ENCODE measurements at regions not wholly inside any gene's neighbourhood (a gene's known extent, or its start where the extent isn't known, plus 50 kb on each side); places are given as distances from the start of the nearest gene placed in this dataset.

DNA sequence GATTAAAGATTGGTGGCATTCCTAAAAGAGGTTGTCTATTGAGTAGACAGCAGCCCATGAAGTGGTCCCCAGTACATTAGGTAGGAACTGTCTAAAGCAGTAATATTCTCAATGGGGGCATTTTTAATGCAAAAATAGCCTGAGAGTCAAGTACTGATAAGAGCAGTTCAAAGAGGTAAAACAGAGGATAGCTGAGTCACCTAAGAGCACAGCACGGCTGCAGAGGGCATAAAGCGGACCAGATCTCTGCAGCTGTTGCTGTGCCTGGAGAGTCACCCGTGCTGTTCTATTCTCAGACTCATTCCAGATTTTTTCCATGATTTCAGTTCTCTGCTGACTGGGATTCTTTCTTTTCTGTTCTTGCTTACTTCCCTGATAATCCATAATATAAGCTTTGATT is 313.2 kb downstream of the OLFM3 start:
- Histone ChIP-seq H3K4me1 (no peaks in the 10 kb centered on the region), H3K36me3 (no peaks in the 10 kb centered on the region), H3K9me3 (no peaks in the 10 kb centered on the region), H3K27ac (no peak overlapping the region), H3K4me3 (no peak overlapping the region), H3K27me3 (no peaks in the 10 kb centered on the region)
- no peak for DNase-seq (ENCODE audit: low spot score in 2 of 2)
- 62% methylated on average over 3 of the region's 3 CpGs for WGBS
- TF ChIP-seq POLR2AphosphoS5 (IDR thresholded peaks at IDR 0.05) = no peak
- TF ChIP-seq EP300 (IDR thresholded peaks at IDR 0.05) = no peak
- TF ChIP-seq, protein P1, sequence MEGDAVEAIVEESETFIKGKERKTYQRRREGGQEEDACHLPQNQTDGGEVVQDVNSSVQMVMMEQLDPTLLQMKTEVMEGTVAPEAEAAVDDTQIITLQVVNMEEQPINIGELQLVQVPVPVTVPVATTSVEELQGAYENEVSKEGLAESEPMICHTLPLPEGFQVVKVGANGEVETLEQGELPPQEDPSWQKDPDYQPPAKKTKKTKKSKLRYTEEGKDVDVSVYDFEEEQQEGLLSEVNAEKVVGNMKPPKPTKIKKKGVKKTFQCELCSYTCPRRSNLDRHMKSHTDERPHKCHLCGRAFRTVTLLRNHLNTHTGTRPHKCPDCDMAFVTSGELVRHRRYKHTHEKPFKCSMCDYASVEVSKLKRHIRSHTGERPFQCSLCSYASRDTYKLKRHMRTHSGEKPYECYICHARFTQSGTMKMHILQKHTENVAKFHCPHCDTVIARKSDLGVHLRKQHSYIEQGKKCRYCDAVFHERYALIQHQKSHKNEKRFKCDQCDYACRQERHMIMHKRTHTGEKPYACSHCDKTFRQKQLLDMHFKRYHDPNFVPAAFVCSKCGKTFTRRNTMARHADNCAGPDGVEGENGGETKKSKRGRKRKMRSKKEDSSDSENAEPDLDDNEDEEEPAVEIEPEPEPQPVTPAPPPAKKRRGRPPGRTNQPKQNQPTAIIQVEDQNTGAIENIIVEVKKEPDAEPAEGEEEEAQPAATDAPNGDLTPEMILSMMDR (IDR thresholded peaks at IDR 0.05) = no peak
- TF ChIP-seq POLR2A (IDR thresholded peaks at IDR 0.05) = no peak

DNA sequence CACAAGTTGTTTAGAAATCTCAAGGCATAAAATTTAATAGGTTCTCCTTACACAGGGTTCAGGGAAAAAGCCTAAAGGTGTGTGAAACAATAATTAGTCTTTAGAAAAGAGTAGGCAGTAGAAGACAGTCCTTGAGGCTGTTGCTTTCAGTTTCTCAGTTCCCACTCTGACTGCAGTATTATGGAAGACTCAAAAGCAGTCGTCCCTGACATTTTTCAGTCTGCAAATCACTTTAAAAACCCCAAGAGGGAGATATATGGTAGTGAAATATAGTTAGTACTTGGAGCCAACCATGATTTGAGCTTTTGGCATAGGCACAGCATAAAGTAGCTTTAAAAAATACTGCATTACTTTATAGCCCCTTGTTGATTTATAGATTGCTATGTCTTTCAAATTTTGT is 299.7 kb downstream of the OLFM3 start:
- H3K9me3 ChIP-seq = no peaks in the 10 kb centered on the region
- H3K4me1 ChIP-seq = no peaks in the 10 kb centered on the region
- H3K27me3 ChIP-seq = no peaks in the 10 kb centered on the region
- TF ChIP-seq EP300 (IDR thresholded peaks at IDR 0.05) (no peak), POLR2A (IDR thresholded peaks at IDR 0.05) (no peak), POLR2AphosphoS5 (IDR thresholded peaks at IDR 0.05) (no peak)
- TF ChIP-seq, protein P1 (IDR thresholded peaks at IDR 0.05) = no peak
- H3K36me3 ChIP-seq = no peaks in the 10 kb centered on the region
- 0% methylated on average over 1 of the region's 1 CpG for WGBS
- no peak for DNase-seq (ENCODE audit: low spot score in 2 of 2)
- no peak overlapping the region for H3K27ac ChIP-seq
- H3K4me3 ChIP-seq = no peak overlapping the region

DNA sequence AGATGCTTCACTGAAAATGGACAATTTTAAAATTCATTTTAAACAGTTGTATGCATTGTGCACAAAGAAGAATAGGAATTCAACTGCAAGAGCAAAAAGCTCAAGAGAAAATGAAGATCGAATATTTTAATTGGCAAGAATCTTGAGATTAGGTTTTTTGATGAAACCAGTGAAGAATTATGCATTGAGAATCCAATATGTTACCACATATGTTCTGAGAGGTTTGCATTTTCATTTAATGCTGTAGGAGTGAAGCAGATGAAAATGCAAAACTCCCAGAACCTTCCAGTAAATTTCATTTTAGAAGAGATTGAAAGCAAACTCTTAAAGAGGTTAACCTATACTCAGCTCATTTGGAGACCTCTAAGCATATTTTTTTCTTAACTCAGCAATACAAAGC is 298.0 kb downstream of the OLFM3 start:
- H3K4me3 ChIP-seq = no peak overlapping the region
- H3K36me3 ChIP-seq = no peaks in the 10 kb centered on the region
- no peaks in the 10 kb centered on the region for H3K9me3 ChIP-seq
- no peak overlapping the region for H3K27ac ChIP-seq
- no peaks in the 10 kb centered on the region for H3K4me1 ChIP-seq
- TF ChIP-seq POLR2A (IDR thresholded peaks at IDR 0.05) (no peak), EP300 (IDR thresholded peaks at IDR 0.05) (no peak), POLR2AphosphoS5 (IDR thresholded peaks at IDR 0.05) (no peak)
- TF ChIP-seq, protein P1 (IDR thresholded peaks at IDR 0.05) = no peak
- no peaks in the 10 kb centered on the region for H3K27me3 ChIP-seq
- WGBS = 76% methylated on average over 1 of the region's 1 CpG
- DNase-seq (ENCODE audit: low spot score in 2 of 2) = no peak

DNA sequence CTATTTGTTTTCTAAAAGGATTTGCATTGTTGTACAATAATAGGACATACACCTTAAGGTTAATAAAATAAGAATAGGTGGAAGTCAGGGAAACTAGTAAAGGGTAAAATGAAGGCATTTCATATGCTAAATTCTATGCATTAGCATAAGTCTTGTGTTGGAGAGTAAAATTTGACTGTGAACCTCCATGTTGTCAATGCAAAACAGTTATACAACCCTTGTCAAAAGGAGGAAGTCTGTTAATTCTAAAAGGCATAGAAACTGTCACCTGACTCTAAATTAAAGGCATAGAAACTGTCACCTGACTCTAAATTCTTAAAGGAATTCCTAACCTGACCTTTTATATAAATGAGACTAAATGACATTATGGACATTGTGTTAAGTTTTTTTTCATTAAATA is 291.8 kb downstream of the OLFM3 start:
- no peaks in the 10 kb centered on the region for H3K4me1 ChIP-seq
- no peaks in the 10 kb centered on the region for H3K27me3 ChIP-seq
- no peak overlapping the region for H3K27ac ChIP-seq
- H3K36me3 ChIP-seq = no peaks in the 10 kb centered on the region
- TF ChIP-seq POLR2A (IDR thresholded peaks at IDR 0.05) = no peak
- TF ChIP-seq POLR2AphosphoS5 (IDR thresholded peaks at IDR 0.05) = no peak
- no peak for TF ChIP-seq EP300 (IDR thresholded peaks at IDR 0.05)
- TF ChIP-seq, protein P1 (IDR thresholded peaks at IDR 0.05) = no peak
- no peak overlapping the region for H3K4me3 ChIP-seq
- no peaks in the 10 kb centered on the region for H3K9me3 ChIP-seq
- no peak for DNase-seq (ENCODE audit: low spot score in 2 of 2)

DNA sequence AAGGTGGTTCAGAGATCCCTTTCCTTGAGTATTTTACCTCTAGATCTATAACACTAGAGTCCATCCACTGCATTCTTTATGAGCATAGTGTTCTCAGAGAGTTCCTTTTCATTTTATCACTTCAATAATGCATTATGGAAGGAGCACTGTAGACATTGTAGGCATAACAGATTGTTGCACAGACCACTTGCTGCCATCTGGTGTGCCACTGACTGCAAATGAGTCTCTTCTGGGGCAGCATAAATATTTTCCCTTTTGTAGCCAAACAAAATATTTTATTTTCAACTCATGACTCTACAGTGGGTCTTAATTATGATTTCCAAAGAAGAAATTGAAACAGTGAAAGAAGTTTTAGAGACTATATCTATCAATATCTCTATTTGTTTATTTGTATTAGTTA is 290.4 kb downstream of the OLFM3 start:
- Histone ChIP-seq H3K4me1 (no peaks in the 10 kb centered on the region), H3K36me3 (no peaks in the 10 kb centered on the region), H3K27ac (no peak overlapping the region), H3K9me3 (no peaks in the 10 kb centered on the region), H3K27me3 (no peaks in the 10 kb centered on the region), H3K4me3 (no peak overlapping the region)
- DNase-seq (ENCODE audit: low spot score in 2 of 2) = no peak
- no peak for TF ChIP-seq POLR2AphosphoS5 (IDR thresholded peaks at IDR 0.05)
- no peak for TF ChIP-seq POLR2A (IDR thresholded peaks at IDR 0.05)
- no peak for TF ChIP-seq EP300 (IDR thresholded peaks at IDR 0.05)
- TF ChIP-seq, protein P1 (IDR thresholded peaks at IDR 0.05) = no peak

Measured in suprapubic skin (tissue), 4 donors.